ENCODE measurements at regions not wholly inside any gene's neighbourhood (a gene's known extent, or its start where the extent isn't known, plus 50 kb on each side); places are given as distances from the start of the nearest gene placed in this dataset.

DNA sequence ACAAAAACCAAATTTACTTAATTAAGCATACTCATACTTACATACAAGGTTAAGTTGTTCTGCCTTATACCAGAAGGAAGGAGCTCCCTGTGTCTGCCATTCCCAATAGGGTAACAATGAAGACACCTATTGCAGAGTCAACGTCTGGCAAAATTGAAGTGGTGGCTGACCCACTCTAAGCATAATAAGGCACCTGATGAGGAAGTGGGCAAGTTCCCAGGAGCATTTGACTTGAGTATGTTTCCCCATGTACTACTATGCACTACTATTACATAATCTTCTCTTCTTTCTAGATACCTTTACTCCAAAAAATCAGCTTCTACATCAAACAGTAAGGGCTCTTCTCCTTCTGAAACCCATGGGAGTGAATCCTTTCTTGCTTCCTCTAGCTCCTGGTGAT lies 591.5 kb downstream of the PPARGC1A start:
- TF ChIP-seq POLR2AphosphoS5 (IDR thresholded peaks at IDR 0.05) (no peak), POLR2A (IDR thresholded peaks at IDR 0.05) (no peak)
- TF ChIP-seq, protein P1, sequence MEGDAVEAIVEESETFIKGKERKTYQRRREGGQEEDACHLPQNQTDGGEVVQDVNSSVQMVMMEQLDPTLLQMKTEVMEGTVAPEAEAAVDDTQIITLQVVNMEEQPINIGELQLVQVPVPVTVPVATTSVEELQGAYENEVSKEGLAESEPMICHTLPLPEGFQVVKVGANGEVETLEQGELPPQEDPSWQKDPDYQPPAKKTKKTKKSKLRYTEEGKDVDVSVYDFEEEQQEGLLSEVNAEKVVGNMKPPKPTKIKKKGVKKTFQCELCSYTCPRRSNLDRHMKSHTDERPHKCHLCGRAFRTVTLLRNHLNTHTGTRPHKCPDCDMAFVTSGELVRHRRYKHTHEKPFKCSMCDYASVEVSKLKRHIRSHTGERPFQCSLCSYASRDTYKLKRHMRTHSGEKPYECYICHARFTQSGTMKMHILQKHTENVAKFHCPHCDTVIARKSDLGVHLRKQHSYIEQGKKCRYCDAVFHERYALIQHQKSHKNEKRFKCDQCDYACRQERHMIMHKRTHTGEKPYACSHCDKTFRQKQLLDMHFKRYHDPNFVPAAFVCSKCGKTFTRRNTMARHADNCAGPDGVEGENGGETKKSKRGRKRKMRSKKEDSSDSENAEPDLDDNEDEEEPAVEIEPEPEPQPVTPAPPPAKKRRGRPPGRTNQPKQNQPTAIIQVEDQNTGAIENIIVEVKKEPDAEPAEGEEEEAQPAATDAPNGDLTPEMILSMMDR (IDR thresholded peaks at IDR 0.05), result no peak

Measured in prostate gland (tissue), 2 donors.